Endothelial cell (in vitro differentiated cells): ENCODE measurements at regions not wholly inside any gene's neighbourhood (a gene's known extent, or its start where the extent isn't known, plus 50 kb on each side); places are given as distances from the start of the nearest gene placed in this dataset.

ENCODE experiments used
- DNase-seq: peaks from one replicate; pipeline ENCODE4 v3.0.0; 2021; ENCODE audit warnings: low spot score
- H3K27ac Mint-ChIP-seq: one replicate; pipeline ENCODE4 v1.8.0; 2021; ENCODE audit warnings: mixed read lengths, inconsistent platforms; ENCODE audit not compliant: unreplicated experiment
- H3K27me3 Mint-ChIP-seq: one replicate; pipeline ENCODE4 v1.8.0; 2021; ENCODE audit warnings: mild to moderate bottlenecking, moderate library complexity, mixed read lengths, inconsistent platforms; ENCODE audit not compliant: unreplicated experiment
- H3K36me3 Mint-ChIP-seq: one replicate; pipeline ENCODE4 v1.8.0; 2021; ENCODE audit warnings: mild to moderate bottlenecking, low read depth, mixed read lengths, inconsistent platforms; ENCODE audit not compliant: unreplicated experiment
- H3K4me1 Mint-ChIP-seq: one replicate; pipeline ENCODE4 v1.8.0; 2021; ENCODE audit warnings: mild to moderate bottlenecking, mixed read lengths, inconsistent platforms; ENCODE audit not compliant: unreplicated experiment
- H3K4me3 Mint-ChIP-seq: one replicate; pipeline ENCODE4 v1.8.0; 2021; ENCODE audit warnings: mild to moderate bottlenecking, mixed read lengths, inconsistent platforms; ENCODE audit not compliant: unreplicated experiment
- H3K9me3 Mint-ChIP-seq: one replicate; pipeline ENCODE4 v1.8.0; 2021; ENCODE audit warnings: mixed read lengths, inconsistent platforms; ENCODE audit not compliant: unreplicated experiment
- TF ChIP-seq, protein P1 (sequence below): fragments of 200-600 bp; sonication (generic); IDR thresholded peaks from one replicate; pipeline ENCODE4 v1.5.0; 2021; ENCODE audit warnings: antibody characterized with exemption; ENCODE audit not compliant: unreplicated experiment

DNA sequence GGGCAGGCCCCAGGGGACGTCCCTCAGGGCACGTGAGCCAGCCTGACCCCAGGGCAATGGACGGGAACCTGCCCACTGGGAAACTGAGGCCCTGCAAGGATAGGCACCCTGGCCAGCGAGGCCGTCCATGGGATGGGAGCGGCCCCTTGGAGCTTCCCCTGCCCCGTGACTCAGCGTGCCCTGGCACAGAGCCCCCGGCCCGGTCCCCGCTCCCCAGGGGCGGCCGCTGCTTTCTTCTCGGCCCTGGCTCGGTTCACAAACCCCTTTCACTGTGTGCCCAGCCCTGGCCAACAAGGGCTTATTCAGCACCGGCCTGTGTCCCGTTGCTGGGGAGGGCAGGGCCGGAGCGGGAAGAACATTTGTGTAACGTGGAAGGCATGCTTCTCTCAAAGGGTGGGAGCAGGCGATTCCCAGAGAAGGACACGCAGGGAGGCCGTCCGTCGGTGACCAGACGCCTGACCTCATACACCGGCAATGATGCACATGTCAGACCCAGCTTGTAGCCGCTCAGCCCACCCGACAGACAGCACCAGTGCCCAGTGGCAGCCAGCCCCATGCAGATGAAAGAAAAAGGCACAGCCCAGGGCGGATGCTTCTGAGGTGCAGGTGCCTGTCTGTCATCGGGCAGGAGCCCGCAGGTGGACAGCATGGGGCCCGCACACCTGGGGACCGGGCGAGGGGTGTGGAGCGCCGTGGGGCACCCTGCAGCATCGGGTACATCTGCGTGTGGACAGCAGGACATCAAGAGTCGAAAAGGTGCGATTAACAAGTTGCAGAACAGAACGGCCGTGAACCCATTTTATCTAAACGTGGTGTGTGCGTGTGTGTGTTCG lies 94.5 kb downstream of the PDGFA start:
- peaks cover 11% of the 10 kb centered on the region for H3K27me3 Mint-ChIP-seq
- H3K36me3 Mint-ChIP-seq: no peaks in the 10 kb centered on the region
- no peak overlapping the region for H3K4me3 Mint-ChIP-seq
- no peak overlapping the region for H3K27ac Mint-ChIP-seq
- no peaks in the 10 kb centered on the region for H3K9me3 Mint-ChIP-seq
- TF ChIP-seq, protein P1, sequence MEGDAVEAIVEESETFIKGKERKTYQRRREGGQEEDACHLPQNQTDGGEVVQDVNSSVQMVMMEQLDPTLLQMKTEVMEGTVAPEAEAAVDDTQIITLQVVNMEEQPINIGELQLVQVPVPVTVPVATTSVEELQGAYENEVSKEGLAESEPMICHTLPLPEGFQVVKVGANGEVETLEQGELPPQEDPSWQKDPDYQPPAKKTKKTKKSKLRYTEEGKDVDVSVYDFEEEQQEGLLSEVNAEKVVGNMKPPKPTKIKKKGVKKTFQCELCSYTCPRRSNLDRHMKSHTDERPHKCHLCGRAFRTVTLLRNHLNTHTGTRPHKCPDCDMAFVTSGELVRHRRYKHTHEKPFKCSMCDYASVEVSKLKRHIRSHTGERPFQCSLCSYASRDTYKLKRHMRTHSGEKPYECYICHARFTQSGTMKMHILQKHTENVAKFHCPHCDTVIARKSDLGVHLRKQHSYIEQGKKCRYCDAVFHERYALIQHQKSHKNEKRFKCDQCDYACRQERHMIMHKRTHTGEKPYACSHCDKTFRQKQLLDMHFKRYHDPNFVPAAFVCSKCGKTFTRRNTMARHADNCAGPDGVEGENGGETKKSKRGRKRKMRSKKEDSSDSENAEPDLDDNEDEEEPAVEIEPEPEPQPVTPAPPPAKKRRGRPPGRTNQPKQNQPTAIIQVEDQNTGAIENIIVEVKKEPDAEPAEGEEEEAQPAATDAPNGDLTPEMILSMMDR: no peak
- H3K4me1 Mint-ChIP-seq: no peaks in the 10 kb centered on the region
- DNase-seq: no peak

DNA sequence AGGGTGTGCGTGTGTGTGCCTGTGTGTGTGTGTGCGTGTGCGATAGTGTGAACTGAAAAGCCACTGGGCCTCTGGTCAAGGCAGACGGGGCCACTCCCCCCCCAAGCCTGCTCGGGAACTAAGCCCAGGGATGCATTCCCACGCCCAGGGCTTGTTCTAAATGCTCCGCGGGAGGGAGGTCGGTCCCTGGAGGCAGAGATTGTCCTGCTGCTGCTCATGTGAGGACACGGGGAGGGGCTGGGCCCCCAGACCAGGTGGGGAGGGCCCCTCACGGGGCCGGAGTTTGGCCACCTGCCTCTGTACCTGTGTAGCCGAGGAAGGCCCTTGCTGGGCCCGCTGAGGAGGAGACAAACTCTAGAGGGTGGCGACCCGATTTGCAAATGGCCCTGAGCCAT lies 93.9 kb downstream of the PDGFA start:
- no peak overlapping the region for H3K27ac Mint-ChIP-seq
- no peak for DNase-seq
- peaks cover 13% of the 10 kb centered on the region for H3K27me3 Mint-ChIP-seq
- no peaks in the 10 kb centered on the region for H3K9me3 Mint-ChIP-seq
- H3K4me1 Mint-ChIP-seq: no peaks in the 10 kb centered on the region
- no peak overlapping the region for H3K4me3 Mint-ChIP-seq
- TF ChIP-seq, protein P1: no peak
- H3K36me3 Mint-ChIP-seq: no peaks in the 10 kb centered on the region

DNA sequence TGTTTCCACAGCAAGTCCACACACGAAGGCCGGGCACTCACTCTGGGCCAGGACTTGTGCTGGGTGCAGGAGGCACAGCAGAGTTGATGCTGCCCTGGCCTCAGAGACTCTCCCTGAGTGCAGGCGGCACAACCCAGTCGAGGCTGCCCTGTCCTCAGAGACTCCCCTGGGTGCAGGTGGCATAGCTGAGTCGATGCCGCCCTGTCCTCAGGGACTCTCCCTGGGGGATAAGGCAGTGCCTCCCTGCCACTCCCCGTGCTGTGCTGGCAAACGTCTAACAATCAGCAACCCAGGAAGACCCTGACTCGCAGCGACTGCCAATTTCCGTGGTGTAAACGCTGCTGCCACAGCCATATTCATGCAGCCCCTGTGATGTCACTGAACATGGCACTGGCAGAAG lies 93.1 kb downstream of the PDGFA start:
- no peaks in the 10 kb centered on the region for H3K4me1 Mint-ChIP-seq
- no peak overlapping the region for H3K27ac Mint-ChIP-seq
- H3K27me3 Mint-ChIP-seq: peaks cover 10% of the 10 kb centered on the region
- DNase-seq: no peak
- TF ChIP-seq, protein P1: no peak
- no peaks in the 10 kb centered on the region for H3K36me3 Mint-ChIP-seq
- H3K9me3 Mint-ChIP-seq: no peaks in the 10 kb centered on the region
- H3K4me3 Mint-ChIP-seq: no peak overlapping the region

DNA sequence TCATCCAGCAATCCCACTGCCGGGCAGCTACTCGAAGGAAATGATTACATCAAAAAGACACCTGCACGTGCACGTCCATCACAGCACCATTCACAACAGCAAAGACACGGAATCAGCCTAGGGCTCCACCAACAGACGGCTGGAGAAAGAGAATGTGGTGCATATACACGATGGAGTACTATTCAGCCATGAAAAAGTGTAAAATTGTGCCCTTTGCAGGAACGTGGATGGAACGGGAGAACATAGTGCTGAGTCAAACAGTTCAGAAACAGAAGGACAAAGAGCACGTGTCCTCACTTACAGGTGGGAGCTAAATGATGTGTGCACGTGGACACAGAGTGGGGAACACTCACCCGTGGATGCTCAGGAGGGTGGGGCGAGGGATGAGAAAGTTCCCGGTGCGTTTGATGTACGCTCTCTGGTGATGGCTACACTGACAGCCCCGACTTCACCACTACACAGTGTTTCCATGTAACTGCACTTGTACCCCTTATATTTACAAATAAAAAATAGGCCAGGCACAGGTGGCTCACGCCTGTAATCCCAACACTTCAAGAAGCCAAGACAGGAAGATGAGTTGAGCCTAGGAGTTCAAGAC lies 92.0 kb downstream of the PDGFA start:
- Mint-ChIP-seq H3K27ac (no peak overlapping the region), H3K4me1 (no peaks in the 10 kb centered on the region), H3K36me3 (no peaks in the 10 kb centered on the region), H3K9me3 (no peaks in the 10 kb centered on the region), H3K27me3 (peaks cover 10% of the 10 kb centered on the region), H3K4me3 (no peak overlapping the region)
- TF ChIP-seq, protein P1: no peak
- no peak for DNase-seq

DNA sequence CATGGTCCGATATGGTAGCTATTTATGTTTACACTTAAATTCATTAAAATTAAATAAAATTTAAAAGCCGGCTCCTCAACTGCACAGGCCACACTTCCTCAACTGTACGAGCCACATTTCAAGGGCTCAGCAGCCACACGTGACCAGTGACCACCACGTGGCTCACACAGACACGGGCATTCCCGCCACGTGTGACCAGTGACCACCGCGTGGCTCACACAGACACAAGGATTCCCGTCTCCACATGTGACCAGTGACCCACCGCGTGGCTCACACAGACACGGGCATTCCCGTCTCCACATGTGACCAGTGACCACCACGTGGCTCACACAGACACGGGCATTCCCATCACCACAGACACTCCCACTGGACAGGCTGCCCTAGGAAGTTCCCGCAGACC lies 91.3 kb downstream of the PDGFA start:
- DNase-seq: no peak
- Mint-ChIP-seq H3K4me1 (no peaks in the 10 kb centered on the region), H3K36me3 (no peaks in the 10 kb centered on the region), H3K27me3 (peaks cover 10% of the 10 kb centered on the region), H3K9me3 (no peaks in the 10 kb centered on the region), H3K4me3 (no peak overlapping the region), H3K27ac (no peak overlapping the region)
- TF ChIP-seq, protein P1: no peak
